ENCODE measurements at regions not wholly inside any gene's neighbourhood (a gene's known extent, or its start where the extent isn't known, plus 50 kb on each side); places are given as distances from the start of the nearest gene placed in this dataset.

DNA sequence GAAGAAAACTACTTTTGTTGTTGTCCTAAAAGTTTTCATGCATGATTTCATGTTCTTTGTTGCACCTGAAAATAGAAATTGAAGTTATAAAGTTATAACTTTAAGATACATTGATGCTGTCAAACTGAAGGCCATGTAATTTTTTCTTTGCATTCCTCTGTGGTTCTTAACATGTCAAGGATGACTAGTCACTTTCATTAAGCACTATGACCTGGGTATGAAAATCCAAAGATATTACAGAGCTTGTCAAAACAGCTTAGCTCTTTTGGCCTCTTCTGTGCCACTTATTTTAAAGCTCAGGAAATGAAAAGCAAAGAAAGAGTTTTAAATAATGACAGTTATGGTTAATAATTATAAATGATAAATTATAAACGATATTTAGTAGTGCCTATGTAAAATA lies 241.6 kb upstream of the CACNA2D1 start:
- TF ChIP-seq, protein P1, sequence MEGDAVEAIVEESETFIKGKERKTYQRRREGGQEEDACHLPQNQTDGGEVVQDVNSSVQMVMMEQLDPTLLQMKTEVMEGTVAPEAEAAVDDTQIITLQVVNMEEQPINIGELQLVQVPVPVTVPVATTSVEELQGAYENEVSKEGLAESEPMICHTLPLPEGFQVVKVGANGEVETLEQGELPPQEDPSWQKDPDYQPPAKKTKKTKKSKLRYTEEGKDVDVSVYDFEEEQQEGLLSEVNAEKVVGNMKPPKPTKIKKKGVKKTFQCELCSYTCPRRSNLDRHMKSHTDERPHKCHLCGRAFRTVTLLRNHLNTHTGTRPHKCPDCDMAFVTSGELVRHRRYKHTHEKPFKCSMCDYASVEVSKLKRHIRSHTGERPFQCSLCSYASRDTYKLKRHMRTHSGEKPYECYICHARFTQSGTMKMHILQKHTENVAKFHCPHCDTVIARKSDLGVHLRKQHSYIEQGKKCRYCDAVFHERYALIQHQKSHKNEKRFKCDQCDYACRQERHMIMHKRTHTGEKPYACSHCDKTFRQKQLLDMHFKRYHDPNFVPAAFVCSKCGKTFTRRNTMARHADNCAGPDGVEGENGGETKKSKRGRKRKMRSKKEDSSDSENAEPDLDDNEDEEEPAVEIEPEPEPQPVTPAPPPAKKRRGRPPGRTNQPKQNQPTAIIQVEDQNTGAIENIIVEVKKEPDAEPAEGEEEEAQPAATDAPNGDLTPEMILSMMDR (IDR thresholded peaks at IDR 0.05; ENCODE audit: control extremely low read depth, extremely low read depth, low read depth, missing control alignments), result no peak
- ChIA-PET POLR2A (no interaction called here), CTCF (no interaction called here)
- DNase-seq (ENCODE audit: extremely low spot score), result no peak

DNA sequence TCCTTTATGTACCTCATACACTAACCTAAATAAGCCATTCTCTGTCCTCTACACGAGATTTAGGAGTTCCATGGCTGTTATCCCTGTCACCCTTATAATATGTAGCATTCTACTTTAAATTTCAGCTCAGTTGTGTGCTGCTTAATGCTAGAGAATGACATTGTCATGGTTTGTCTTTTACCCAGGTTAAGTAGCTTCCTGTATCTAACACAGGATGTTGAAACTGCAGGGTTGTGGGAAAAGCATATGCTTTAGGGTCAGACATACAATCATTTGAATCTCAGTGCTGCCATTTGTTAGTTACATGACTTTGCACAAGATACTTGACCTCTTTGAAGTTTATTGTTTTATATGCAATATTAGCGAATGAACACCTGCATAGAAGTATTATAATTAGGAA lies 235.1 kb upstream of the CACNA2D1 start:
- ChIA-PET POLR2A (no interaction called here), CTCF (no interaction called here)
- TF ChIP-seq, protein P1 (IDR thresholded peaks at IDR 0.05; ENCODE audit: control extremely low read depth, extremely low read depth, low read depth, missing control alignments), result no peak
- no peak for DNase-seq (ENCODE audit: extremely low spot score)

DNA sequence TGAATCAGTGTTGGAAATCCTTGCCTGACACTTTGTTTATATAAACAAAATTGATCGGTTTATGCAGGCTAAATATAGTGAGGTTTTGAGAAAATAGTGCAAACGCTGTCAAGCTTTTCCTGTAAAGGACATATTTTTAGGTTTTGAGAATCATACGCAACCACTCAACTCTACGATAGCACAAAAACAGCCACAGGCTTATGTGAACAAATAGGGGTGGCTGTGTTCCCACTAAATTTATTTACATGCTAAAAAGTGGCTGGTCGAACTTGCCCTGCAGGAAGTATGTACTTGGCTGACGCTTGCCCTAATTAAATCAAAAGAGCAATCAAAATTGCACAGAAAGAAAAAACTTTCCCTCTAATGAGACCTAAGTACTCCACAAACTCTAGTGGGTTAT lies 234.7 kb upstream of the CACNA2D1 start:
- CTCF ChIA-PET, result no interaction called here
- TF ChIP-seq, protein P1 (IDR thresholded peaks at IDR 0.05; ENCODE audit: control extremely low read depth, extremely low read depth, low read depth, missing control alignments), result no peak
- no peak for DNase-seq (ENCODE audit: extremely low spot score)
- POLR2A ChIA-PET, result no interaction called here

DNA sequence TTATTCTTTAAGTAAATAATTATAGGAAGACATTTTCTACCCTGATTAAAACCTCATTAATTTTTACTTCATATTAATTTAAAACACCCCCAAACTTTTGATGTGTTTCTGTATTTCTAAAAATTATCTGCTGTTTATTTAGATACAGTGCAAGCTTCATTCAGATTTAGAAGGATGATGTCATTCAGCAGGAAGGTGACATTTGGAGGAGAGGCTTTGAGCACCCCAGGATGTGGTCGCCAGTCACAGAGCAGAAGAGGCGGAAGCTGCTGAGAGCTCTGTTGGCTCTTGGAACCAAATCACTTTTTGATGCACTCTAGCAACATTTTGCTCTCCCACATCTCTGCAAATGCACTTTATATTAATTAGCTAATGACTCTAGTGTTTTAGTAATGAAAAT lies 233.9 kb upstream of the CACNA2D1 start:
- TF ChIP-seq, protein P1 (IDR thresholded peaks at IDR 0.05; ENCODE audit: control extremely low read depth, extremely low read depth, low read depth, missing control alignments), result no peak
- peak; percentile 15 for DNase-seq (ENCODE audit: extremely low spot score)
- POLR2A ChIA-PET, result no interaction called here
- CTCF ChIA-PET, result interaction anchor here (1.4 to 1.5 kb wide), 2 partner anchors 10 to 13 kb away, joined by 4 to 5 read pairs; no protein-coding TSS in a partner anchor

DNA sequence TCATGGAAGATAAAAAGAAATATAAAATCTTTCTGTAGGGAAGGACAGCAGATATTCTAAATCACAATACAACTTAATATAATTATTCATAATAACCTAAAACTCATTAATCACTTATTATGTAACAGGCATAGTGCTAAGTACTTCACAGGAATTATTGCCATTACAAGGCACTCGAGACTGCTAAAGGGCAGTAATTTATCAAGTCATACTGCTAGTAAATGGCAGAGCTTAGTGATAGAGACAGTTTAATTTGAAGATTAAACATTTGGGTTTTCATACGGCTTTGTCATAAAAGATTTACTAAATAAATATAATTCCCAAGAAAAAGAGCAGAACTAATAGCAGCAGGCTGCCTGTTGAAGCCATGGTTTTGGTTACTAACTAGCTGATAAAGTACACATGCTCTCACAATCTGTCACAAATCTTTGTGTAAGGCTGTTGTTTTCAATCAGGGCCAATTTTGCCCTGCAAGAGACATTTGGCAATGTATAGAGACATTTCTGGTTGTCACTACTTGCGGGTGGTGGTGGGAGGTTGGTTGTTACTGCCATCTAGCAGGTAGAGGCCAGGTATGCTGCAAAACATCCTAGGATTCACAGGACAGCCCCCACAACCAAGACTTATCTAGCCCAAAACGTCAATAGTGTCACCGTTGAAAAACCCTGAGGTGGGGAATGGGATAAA lies 233.3 kb upstream of the CACNA2D1 start:
- no peak for DNase-seq (ENCODE audit: extremely low spot score)
- POLR2A ChIA-PET, result no interaction called here
- TF ChIP-seq, protein P1 (IDR thresholded peaks at IDR 0.05; ENCODE audit: control extremely low read depth, extremely low read depth, low read depth, missing control alignments), result no peak
- CTCF ChIA-PET, result interaction anchor here (1.4 to 1.5 kb wide), 2 partner anchors 11 to 12 kb away, joined by 4 to 5 read pairs; no protein-coding TSS in a partner anchor

DNA sequence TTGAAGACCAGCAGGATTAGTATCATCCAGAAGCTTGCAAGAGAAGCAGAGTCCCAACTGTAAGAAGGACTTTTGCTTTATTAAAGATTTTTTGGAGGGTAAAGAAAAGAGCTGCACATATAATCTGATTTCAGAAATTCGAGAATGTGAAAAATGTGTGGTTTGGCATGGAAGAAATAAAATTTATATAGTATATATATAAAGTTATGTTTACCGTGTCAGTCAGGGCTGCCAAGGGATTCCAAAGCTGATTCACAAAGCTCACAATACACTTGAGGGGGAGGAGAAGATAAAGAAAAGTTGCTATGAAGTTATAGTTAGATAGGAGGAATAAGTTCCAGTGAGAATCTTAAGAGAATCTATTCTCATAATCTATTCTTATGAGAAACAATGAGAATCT lies 231.8 kb upstream of the CACNA2D1 start:
- no peak for DNase-seq (ENCODE audit: extremely low spot score)
- CTCF ChIA-PET, result no interaction called here
- POLR2A ChIA-PET, result no interaction called here

More for the DNA sequence above, 231.8 kb upstream of the CACNA2D1 start:
- TF ChIP-seq, protein P1 (IDR thresholded peaks at IDR 0.05; ENCODE audit: control extremely low read depth, extremely low read depth, low read depth, missing control alignments), result no peak
